GM21786 (cell line): ENCODE measurements at regions not wholly inside any gene's neighbourhood (a gene's known extent, or its start where the extent isn't known, plus 50 kb on each side); places are given as distances from the start of the nearest gene placed in this dataset.
A peak's percentile ranks its signal among the peaks of the same experiment; 100 is the strongest.
"Not testable (repeated sequence)": the region's sequence is repeated elsewhere in the genome, so short reads cannot be mapped to it uniquely, and the experiment has no call there.

Experiments used
- ATAC-seq: cut with Tn5 transposase; IDR thresholded peaks from one replicate; pipeline ENCODE4 v1.9.1; 2021; ENCODE audit not compliant: unreplicated experiment

- no peak for ATAC-seq
These were observed 145.2 kb downstream of the RAD51AP2 start for GRCh38 chr2:17373041-17373440.

DNA sequence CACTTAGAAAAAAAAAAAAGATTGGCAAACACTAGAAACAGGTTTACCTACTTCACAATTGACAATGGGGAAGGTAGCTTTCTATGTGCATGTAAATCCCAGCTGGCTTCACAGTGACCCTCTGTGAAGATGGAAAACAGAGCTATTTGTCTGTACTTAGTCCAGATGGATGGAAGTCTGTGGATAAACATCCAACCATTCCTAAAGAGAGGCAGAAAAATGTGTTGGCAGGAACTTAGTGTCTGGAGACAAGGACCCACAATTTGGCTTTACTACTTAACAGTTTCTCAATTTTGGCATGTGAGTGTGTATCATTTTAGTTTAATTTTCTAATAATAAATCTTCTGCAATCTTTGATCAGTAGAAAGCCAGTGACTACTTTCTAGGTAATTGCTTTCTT lies 154.4 kb downstream of the RAD51AP2 start:
- no peak for ATAC-seq

DNA sequence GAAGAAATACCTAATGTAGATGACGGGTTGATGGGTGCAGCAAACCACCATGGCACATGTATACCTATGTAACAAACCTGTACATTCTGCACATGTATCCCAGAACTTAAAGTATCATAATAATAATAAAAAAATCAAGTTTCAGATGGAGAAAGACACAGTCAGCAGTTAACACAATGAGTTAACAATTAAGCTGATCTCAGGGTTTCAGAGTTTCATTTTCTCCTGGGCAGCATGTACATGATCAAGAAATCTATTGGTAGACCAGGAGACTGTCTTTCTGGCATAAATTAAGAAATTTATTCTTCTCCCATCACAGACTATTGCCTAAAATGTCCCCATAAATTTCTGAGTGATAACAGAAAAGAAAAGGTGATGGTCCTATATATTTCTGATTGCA lies 155.3 kb downstream of the RAD51AP2 start:
- ATAC-seq = no peak

DNA sequence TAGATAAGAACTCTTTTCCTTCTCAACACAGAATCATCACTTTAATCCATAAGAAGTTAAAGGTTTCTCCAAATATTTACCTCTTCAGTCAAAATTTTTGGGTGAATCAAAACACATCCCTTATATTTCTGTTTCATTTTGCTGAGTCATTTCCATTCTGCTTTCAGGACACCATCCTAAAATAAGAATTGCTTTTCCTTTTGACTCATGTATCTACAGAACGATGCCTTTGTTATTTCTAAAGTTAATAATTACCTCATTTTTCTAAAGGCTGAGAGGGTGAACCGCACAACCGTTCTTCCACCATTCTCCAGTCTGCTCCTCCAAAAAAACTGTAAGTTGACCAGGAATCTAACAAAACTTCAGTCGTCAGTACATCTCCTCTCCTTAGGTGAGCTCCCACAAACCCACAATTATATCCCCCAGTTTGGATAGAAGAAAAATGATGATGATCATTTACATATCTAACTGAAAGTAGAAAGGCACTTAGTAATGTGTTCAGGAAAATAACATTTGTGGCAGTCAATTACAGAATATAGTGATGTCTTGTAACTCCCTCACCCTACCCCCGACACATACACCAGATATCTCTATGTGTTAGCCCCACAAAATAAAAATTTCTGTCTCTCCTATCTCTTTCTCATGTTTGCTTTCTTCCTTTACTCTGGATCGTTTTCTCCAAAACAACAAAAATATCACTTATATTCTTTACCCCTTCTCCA lies 162.5 kb downstream of the RAD51AP2 start:
- ATAC-seq = peak; percentile 89

GRCh38 chr2:17353263-17353662 lies 165.0 kb downstream of the RAD51AP2 start:
- no peak for ATAC-seq

DNA sequence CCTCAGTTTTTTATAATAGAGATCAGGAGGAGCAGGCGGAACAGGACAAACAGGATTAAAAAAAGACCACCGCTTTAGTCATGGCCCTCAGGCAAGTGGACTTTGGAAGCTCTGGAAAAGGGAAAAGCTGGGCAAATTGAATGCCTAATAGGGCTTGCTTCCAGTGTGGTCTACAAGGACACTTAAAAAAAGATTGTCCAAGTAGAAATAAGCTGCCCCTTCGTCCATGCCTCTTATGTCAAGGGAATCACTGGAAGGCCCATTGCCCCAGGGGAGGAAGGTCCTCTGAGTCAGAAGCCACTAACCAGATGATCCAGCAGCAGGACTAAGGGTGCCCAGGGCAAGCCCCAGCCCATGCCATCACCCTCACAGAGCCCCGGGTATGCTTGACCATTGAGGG lies 175.5 kb downstream of the RAD51AP2 start:
- ATAC-seq = not testable (repeated sequence)

- ATAC-seq = no peak
These were observed 180.7 kb downstream of the RAD51AP2 start for GRCh38 chr2:17337507-17337906.

DNA sequence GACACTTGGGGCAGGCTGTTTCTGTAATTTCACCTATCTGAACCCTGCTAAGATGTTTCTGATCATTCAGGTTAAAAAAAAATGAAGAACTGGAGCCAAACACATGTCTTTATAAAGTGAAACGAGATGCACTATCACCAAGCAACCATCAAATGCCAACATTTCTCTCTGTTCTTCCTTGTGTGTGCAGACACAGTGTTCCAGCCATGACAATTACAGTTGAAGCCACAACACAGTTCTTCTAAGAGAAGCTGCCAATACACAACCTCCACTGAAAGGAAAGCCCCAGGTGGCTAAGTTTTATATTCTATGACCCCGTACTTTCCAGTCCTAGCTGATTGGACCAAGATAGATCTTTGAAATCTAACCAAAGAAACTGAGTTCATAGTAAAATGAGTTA lies 181.8 kb downstream of the RAD51AP2 start:
- no peak for ATAC-seq

DNA sequence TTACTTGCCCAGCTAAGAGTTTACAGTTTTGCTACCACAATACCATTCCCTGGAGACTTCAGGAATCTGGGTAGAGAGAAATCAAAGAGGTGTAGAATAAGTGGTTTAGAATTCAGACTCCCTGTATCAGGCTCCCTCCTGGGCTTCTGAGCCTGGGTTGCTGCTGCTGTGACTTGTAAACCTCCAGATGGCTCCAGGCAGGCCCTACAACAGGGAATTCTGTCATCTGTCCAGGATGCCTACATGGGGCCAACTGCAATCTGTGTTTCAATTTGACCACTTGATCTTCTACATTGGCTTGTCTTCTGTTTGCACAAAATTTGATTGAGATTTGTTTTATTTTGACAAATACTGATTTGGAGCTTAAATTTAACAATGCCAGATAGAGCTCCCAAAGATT lies 183.9 kb downstream of the RAD51AP2 start:
- ATAC-seq = no peak

GRCh38 chr2:17331636-17332035 lies 186.6 kb downstream of the RAD51AP2 start:
- no peak for ATAC-seq

DNA sequence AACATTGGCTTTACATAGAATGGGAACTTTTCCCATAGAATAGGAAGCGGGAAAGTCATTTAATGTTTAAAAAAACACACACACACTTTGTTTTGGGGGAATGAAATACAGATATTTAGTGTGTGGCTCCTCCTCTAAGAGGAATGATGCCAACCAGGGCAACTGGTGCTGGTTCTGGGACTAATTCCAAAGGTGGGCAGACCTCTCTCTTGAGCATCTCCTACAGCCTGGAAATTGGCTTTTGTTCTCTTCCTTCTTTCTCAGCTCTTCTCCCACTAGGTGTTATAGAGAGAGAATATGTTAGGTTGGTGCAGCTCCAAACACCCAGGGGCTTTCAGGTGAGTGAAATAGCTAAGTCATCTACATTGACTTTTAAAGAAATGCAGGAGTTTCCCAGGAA lies 190.1 kb downstream of the RAD51AP2 start:
- no peak for ATAC-seq

- no peak for ATAC-seq
These were observed 190.6 kb downstream of the RAD51AP2 start for GRCh38 chr2:17327649-17328048.

DNA sequence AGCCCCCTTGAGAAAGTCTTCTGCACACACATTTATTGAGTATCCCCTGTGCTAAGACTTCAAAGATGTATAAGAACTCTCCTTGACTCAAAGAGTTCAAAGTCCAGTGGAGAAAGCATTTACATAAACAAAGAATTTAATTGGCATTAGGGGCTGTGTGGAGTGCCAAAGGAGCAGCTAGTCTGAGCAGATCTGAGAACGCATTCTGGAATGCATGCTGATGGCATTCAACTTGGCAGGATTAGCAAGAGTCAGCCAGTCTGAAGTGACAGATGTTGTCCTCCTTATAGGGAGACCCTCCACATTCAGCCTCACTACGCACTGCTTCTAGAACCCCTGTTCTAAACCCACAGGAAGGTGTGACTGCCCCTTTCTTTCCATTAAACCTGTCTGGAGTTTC lies 191.5 kb downstream of the RAD51AP2 start:
- no peak for ATAC-seq

GRCh38 chr2:17323697-17324096 lies 194.5 kb downstream of the RAD51AP2 start:
- ATAC-seq = no peak

DNA sequence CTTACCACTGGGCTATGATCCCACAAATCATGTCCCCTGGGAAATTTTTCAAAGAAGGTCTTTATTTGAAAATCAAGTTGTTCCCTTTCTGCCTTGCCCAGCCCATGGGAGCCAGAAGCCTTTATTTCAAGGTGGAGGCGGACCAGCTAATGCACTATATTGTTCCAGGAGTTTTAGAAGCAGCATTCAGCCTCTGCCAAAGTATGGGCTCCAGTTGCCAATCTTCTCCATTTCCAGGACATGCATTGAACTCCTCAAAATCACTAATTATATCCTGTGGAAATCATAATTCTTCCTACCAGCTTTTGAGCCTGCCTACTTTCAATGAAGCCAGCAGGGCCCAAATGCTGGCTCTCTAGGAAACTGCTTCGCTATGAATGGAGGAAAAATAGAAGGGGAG lies 195.8 kb downstream of the RAD51AP2 start:
- no peak for ATAC-seq

DNA sequence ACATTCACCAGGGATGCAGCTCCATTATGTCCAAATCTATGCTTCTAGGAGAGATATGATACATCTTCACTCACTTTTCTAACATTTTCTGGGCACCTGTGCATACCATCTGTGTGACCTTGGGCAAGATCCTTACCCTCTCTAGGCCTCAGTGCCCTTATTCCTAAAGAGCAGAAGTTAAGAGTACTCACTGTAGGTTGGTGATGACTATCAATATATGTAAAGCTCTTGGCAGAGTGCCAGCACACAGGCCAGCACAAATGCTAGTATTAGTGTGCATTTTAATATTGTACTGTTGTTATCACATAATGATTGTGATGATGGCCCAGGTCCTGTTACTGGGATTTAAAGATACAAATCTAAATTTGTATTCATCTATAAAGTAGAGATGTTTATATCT lies 199.2 kb downstream of the RAD51AP2 start:
- no peak for ATAC-seq

DNA sequence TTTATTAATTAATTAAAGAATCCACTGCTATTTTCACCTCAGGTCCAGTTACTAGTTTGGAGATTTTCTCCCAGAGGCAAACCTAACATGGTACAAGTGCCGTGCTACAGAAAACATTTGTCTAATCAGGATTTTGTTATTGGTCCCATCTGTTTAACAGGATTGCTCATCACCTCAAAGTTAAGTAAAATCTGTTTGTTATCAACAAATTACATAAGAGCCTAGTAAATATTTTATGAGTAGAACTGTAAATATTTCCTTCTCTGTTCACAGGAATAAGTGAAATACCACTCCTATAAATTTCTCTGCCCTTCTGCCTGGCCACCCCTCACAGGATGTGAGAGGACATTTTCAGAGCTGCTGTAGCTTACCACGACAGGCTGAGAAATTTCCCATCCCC lies 200.2 kb downstream of the RAD51AP2 start:
- no peak for ATAC-seq

DNA sequence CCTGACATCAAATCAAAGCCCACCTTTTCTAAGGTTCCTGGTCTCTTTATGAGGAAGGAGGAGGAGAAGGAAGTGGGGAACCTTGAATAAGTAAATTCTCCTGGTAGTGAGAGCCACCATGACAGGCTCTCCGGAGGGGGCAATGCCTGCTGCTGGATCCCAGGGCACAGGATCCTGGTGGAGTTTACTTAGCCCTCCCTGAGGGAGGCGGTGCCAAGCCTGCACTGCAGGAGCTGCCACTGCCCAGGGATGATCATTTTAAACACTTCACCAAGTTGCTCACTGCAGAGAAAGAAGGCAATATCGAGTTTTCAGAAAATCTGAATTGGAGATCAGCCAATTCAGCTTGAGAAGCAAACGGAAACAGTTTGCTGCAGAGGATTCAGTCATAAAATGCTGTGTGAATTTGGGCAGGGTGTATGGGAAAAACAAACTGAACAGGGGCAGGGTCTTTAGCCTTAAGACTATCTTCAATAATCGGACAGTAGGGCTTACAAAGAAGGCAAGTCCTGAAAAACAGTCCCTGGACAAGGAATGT lies 200.7 kb downstream of the RAD51AP2 start:
- no peak for ATAC-seq

- ATAC-seq = no peak
These were observed 205.0 kb downstream of the RAD51AP2 start for GRCh38 chr2:17313261-17313660.

- no peak for ATAC-seq
These were observed 206.3 kb downstream of the RAD51AP2 start for GRCh38 chr2:17311771-17312511.

DNA sequence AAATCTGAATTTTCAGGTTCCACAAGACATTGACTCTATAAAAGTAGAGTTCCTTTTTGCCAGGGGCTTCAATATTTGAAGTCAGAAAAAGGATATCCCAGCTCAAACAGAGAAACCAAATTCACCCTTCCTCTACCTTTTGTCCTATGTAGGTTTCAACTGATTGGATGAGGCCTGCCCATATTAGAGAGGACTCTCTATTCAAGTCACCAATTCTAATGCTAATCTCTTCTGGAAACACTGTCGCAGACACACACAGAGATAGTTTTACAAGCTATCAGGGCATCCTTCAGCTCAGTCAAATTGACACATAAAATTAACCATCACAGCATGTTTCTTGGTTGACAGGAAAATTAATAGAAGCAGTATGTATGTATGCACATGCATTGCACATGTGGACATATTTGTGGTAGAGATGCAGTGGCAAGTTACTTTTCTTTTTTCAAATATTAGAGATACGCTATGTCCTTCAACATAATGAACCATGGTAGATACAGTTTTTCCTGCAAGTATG lies 207.1 kb downstream of the RAD51AP2 start:
- no peak for ATAC-seq

- peak; percentile 82 for ATAC-seq
These were observed 208.4 kb downstream of the RAD51AP2 start for GRCh38 chr2:17309741-17310339.
